Mesenchymal stem cell (in vitro differentiated cells and primary cell): ENCODE measurements at regions not wholly inside any gene's neighbourhood (a gene's known extent, or its start where the extent isn't known, plus 50 kb on each side); places are given as distances from the start of the nearest gene placed in this dataset.

ENCODE experiments used
- DNase-seq: peaks from one replicate; pipeline ENCODE4 v3.0.0-alpha.2; 2013
- H2AFZ ChIP-seq: one replicate; pipeline ENCODE4 v1.6.1; 2013; ENCODE audit warnings: low read depth, mild to moderate bottlenecking, control low read depth, inconsistent platforms, low read length, moderate library complexity
- H2AK5ac ChIP-seq: 2 replicates; pipeline ENCODE4 v1.6.1; 2013; ENCODE audit warnings: low read length, moderate library complexity, mild to moderate bottlenecking, inconsistent platforms; ENCODE audit not compliant: severe bottlenecking
- H2BK120ac ChIP-seq: one replicate; pipeline ENCODE4 v1.6.1; 2013; ENCODE audit warnings: low read depth, mild to moderate bottlenecking, inconsistent platforms, low read length, moderate library complexity
- H2BK12ac ChIP-seq, 2 experiments: one replicate each; pipeline ENCODE4 v1.6.1; 2013; ENCODE audit warnings: inconsistent platforms in 2 of 2, low read length in 2 of 2, mild to moderate bottlenecking in 2 of 2, moderate library complexity in 2 of 2, control low read depth in 1 of 2
- H2BK15ac ChIP-seq: one replicate; pipeline ENCODE4 v1.6.1; 2013; ENCODE audit warnings: mild to moderate bottlenecking, low read depth, inconsistent platforms; ENCODE audit not compliant: poor library complexity, severe bottlenecking
- H2BK5ac ChIP-seq: 2 replicates; pipeline ENCODE4 v1.6.1; 2013; ENCODE audit warnings: low read depth, mild to moderate bottlenecking, low read length, control low read depth, inconsistent platforms; ENCODE audit not compliant: poor library complexity, severe bottlenecking
- H3K14ac ChIP-seq, 2 experiments: one replicate each; pipeline ENCODE4 v1.6.1; 2013; ENCODE audit warnings: inconsistent platforms in 2 of 2, low read length in 2 of 2, control low read depth in 1 of 2, mild to moderate bottlenecking in 1 of 2, moderate library complexity in 1 of 2
- H3K18ac ChIP-seq, 2 experiments: one replicate each; pipeline ENCODE4 v1.6.1; 2013; ENCODE audit warnings: inconsistent platforms in 2 of 2, low read length in 2 of 2, control low read depth in 1 of 2, low read depth in 1 of 2, mild to moderate bottlenecking in 1 of 2
- H3K23ac ChIP-seq, 2 experiments: one replicate each; pipeline ENCODE4 v1.6.1; 2013; ENCODE audit warnings: inconsistent platforms in 2 of 2, low read length in 2 of 2, mild to moderate bottlenecking in 2 of 2, moderate library complexity in 2 of 2, control low read depth in 1 of 2
- H3K27ac ChIP-seq: 2 replicates; pipeline ENCODE4 v1.5.1; 2013; ENCODE audit warnings: mild to moderate bottlenecking, moderate library complexity, low read length, control low read depth, inconsistent platforms; ENCODE audit not compliant: poor library complexity, severe bottlenecking
- H3K27me3 ChIP-seq, 2 experiments: 2 replicates each; pipeline versions ENCODE4 v1.6.1 to v1.7.0; 2013; ENCODE audit warnings: low read length in 2 of 2, mild to moderate bottlenecking in 2 of 2, moderate library complexity in 2 of 2, control low read depth in 1 of 2, inconsistent platforms in 1 of 2; ENCODE audit not compliant: control insufficient read depth in 1 of 2, insufficient read depth in 1 of 2
- H3K36me3 ChIP-seq, 2 experiments: 2 replicates each; pipeline versions ENCODE4 v1.6.1 to v1.7.0; 2013; ENCODE audit warnings: low read length in 2 of 2, control low read depth in 1 of 2, inconsistent platforms in 1 of 2, low read depth in 1 of 2, mild to moderate bottlenecking in 1 of 2; ENCODE audit not compliant: insufficient read depth in 2 of 2, control insufficient read depth in 1 of 2
- H3K4ac ChIP-seq, 2 experiments: one replicate each; pipeline ENCODE4 v1.6.1; 2013; ENCODE audit warnings: inconsistent platforms in 2 of 2, low read length in 2 of 2, mild to moderate bottlenecking in 2 of 2, moderate library complexity in 2 of 2, control low read depth in 1 of 2, low read depth in 1 of 2
- H3K4me1 ChIP-seq: 2 replicates; pipeline ENCODE4 v1.6.1; 2013; ENCODE audit warnings: low read depth, low read length, control low read depth; ENCODE audit not compliant: control insufficient read depth, insufficient read depth
- H3K4me2 ChIP-seq: 2 replicates; pipeline ENCODE4 v1.6.1; 2013; ENCODE audit warnings: low read length, mild to moderate bottlenecking, inconsistent platforms; ENCODE audit not compliant: poor library complexity, severe bottlenecking
- H3K4me3 ChIP-seq, 2 experiments: 2 replicates each; pipeline versions ENCODE4 v1.5.1 to v1.7.0; 2013; ENCODE audit warnings: low read length in 2 of 2, mild to moderate bottlenecking in 2 of 2, control low read depth in 1 of 2, low read depth in 1 of 2; ENCODE audit not compliant: insufficient read depth in 1 of 2
- H3K79me1 ChIP-seq: replicated peaks from 2 replicates; pipeline ENCODE4 v1.6.1; 2013; ENCODE audit warnings: mild to moderate bottlenecking, control low read depth, low read length, inconsistent platforms; ENCODE audit not compliant: poor library complexity, severe bottlenecking
- H3K9ac ChIP-seq: 2 replicates; pipeline ENCODE4 v1.7.0; 2013; ENCODE audit warnings: mild to moderate bottlenecking, low read length, moderate library complexity
- H3K9me3 ChIP-seq: 2 replicates; pipeline ENCODE4 v1.7.0; 2013; ENCODE audit warnings: mild to moderate bottlenecking, low read length; ENCODE audit not compliant: control insufficient read depth
- H4K8ac ChIP-seq: one replicate; pipeline ENCODE4 v1.6.1; 2013; ENCODE audit warnings: inconsistent platforms, mild to moderate bottlenecking, low read length, moderate library complexity
- H4K91ac ChIP-seq: one replicate; pipeline ENCODE4 v1.6.1; 2013; ENCODE audit warnings: mild to moderate bottlenecking, low read length, inconsistent platforms
- WGBS: methylation state at CpG from one replicate; pipeline ENCODE4 v1.1.7; 2013; ENCODE audit warnings: mixed read lengths; 5-methylcytosine and 5-hydroxymethylcytosine counted together

DNA sequence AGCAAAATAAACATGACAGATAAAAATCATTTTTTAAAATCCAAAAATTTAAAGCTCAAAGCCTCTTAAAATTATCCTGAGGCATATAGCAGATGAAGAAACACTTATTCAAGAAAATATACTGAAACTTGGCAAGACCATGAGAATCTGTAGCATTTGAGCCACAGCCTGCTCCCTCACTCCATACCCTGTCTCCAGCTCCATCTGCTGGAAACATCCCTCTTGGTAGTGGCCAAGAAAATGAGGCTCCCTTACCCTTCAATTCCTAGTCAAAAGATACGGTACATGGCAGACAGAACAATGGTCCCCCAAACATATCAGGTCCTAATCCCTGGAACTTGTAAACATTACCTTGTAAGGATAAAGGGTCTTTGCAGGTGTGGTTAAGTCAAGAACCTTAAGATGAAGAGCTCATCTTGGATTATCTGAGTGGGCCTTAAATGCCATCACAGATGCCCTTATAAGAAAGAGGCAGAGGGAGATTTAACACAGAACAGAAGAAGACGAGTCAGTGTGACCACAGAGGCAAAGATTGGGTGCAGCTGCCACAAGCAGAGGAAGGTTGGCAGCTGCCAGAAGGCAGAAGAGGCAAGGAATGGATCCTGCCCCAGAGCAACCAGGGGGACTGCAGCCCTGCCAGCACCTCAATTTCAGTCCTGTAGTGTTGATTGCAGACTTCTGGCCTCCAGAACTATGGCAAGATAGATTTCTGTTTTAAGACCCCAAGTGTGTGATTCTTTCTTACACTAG is 149.4 kb downstream of the ZNF248 start:
- no peak overlapping the region for H3K9ac ChIP-seq
- H2BK5ac ChIP-seq = no peak overlapping the region
- no peak overlapping the region for H3K23ac ChIP-seq
- no peak overlapping the region for H4K91ac ChIP-seq
- H3K27ac ChIP-seq = no peak overlapping the region
- H3K79me1 ChIP-seq = no peaks in the 10 kb centered on the region
- H2AK5ac ChIP-seq = no peak overlapping the region
- H3K4ac ChIP-seq = no peak overlapping the region
- H2BK15ac ChIP-seq = no peak overlapping the region
- H2AFZ ChIP-seq = no peak overlapping the region
- no peak overlapping the region for H2BK12ac ChIP-seq
- no peak overlapping the region for H4K8ac ChIP-seq
- 27% methylated on average over 1 of the region's 2 CpGs for WGBS
- H3K18ac ChIP-seq = no peak overlapping the region
- H3K4me3 ChIP-seq = no peak overlapping the region
- no peak for DNase-seq
- H3K36me3 ChIP-seq = no peaks in the 10 kb centered on the region
- H3K9me3 ChIP-seq = no peaks in the 10 kb centered on the region
- H3K27me3 ChIP-seq = no peaks in the 10 kb centered on the region
- no peaks in the 10 kb centered on the region for H3K4me1 ChIP-seq
- H3K4me2 ChIP-seq = no peak overlapping the region
- H2BK120ac ChIP-seq = no peak overlapping the region
- H3K14ac ChIP-seq = no peak overlapping the region

DNA sequence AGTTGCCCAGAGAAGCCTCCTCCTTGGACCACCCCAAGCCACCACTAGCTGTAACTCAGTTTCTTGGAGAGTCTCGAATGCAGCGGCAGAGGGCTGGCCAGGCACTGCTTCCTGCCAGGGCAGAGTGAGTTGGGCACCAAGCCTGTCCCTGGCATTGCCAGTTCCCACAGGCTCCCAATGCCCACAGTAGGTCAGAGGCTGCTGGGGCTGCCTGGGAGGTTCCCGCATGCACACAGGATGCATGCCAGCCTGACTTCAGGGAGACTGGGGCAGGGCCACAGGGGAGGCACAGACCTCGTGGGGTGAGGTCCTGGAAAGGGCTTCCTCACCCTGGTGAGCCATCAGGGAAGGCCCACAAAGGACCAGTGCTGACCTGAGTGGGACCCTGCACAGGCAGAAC is 152.8 kb downstream of the ZNF248 start:
- no peak overlapping the region for H3K4me3 ChIP-seq
- no peak overlapping the region for H2BK5ac ChIP-seq
- no peak overlapping the region for H2AK5ac ChIP-seq
- H4K8ac ChIP-seq = no peak overlapping the region
- no peak overlapping the region for H4K91ac ChIP-seq
- H2AFZ ChIP-seq = no peak overlapping the region
- H3K14ac ChIP-seq = no peak overlapping the region
- no peaks in the 10 kb centered on the region for H3K27me3 ChIP-seq
- no peak overlapping the region for H2BK15ac ChIP-seq
- no peak overlapping the region for H3K4me2 ChIP-seq
- no peak overlapping the region for H2BK120ac ChIP-seq
- H3K4ac ChIP-seq = no peak overlapping the region
- H3K9me3 ChIP-seq = no peaks in the 10 kb centered on the region
- H3K27ac ChIP-seq = no peak overlapping the region
- H2BK12ac ChIP-seq = no peak overlapping the region
- no peaks in the 10 kb centered on the region for H3K36me3 ChIP-seq
- no peak overlapping the region for H3K23ac ChIP-seq
- H3K9ac ChIP-seq = no peak overlapping the region
- H3K79me1 ChIP-seq = no peaks in the 10 kb centered on the region
- H3K18ac ChIP-seq = no peak overlapping the region
- WGBS = 57% methylated on average over 4 of the region's 4 CpGs
- H3K4me1 ChIP-seq = no peaks in the 10 kb centered on the region
- DNase-seq = no peak

DNA sequence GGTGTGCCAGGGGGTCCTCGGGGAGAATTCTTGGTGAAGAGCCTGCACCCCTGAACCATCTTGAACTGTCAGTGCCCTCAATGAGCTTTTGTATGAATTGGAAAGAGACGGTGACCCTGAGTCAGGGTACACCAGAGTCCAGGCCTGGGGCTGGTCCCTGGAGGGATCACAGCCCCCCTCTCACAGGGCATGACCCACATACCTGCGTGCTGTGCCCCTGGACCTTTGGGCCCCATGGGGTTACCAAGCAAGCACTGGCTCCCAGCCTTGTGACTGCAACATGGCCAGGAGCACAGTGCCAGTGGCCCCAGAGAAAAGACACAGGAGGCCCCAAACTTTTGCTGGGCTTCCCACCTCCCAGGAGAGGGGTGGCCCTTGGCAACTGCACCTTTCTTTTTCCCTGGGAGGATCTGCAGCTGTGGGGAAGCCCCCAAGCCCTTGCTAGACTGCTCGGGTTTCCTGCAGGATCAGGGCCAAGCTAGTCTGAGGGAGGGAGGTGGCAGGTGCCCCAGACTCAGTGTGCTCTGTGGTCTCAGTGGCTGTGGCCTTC is 153.5 kb downstream of the ZNF248 start:
- H4K8ac ChIP-seq = no peak overlapping the region
- H2AFZ ChIP-seq = no peak overlapping the region
- H3K4me2 ChIP-seq = no peak overlapping the region
- DNase-seq = no peak
- H3K4me3 ChIP-seq = no peak overlapping the region
- H2BK5ac ChIP-seq = no peak overlapping the region
- H2BK12ac ChIP-seq = no peak overlapping the region
- H3K36me3 ChIP-seq = no peaks in the 10 kb centered on the region
- no peak overlapping the region for H3K18ac ChIP-seq
- H2BK120ac ChIP-seq = no peak overlapping the region
- no peak overlapping the region for H3K23ac ChIP-seq
- no peak overlapping the region for H4K91ac ChIP-seq
- H3K9ac ChIP-seq = no peak overlapping the region
- no peaks in the 10 kb centered on the region for H3K4me1 ChIP-seq
- no peaks in the 10 kb centered on the region for H3K27me3 ChIP-seq
- no peaks in the 10 kb centered on the region for H3K9me3 ChIP-seq
- H3K27ac ChIP-seq = no peak overlapping the region
- no peak overlapping the region for H3K4ac ChIP-seq
- no peak overlapping the region for H2AK5ac ChIP-seq
- no peaks in the 10 kb centered on the region for H3K79me1 ChIP-seq
- WGBS = 69% methylated on average over 4 of the region's 4 CpGs
- H2BK15ac ChIP-seq = no peak overlapping the region
- no peak overlapping the region for H3K14ac ChIP-seq

DNA sequence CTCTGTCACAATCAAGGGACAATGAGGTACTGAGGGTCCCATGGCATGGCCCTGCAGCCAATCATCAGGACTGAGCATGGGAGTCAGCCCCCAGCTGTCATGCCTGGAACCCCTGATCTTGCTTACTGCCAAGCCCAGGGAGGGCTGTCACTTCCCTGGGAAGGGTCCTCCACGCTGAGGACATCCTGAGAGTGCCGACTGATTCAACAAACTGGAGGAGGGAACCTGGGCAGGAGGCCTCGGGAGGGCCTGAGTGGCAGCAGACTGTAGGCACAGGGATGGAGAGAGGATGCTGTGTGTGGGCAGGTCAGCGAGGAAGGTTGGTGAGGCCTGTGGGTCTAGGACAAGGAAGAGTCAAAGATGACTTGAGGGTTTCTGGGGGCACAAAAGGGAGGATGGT is 154.3 kb downstream of the ZNF248 start:
- H2AK5ac ChIP-seq = no peak overlapping the region
- no peak overlapping the region for H2BK15ac ChIP-seq
- H3K18ac ChIP-seq = no peak overlapping the region
- H3K4ac ChIP-seq = no peak overlapping the region
- no peak overlapping the region for H4K91ac ChIP-seq
- H3K4me2 ChIP-seq = no peak overlapping the region
- no peaks in the 10 kb centered on the region for H3K36me3 ChIP-seq
- no peak for DNase-seq
- H4K8ac ChIP-seq = no peak overlapping the region
- no peaks in the 10 kb centered on the region for H3K4me1 ChIP-seq
- no peak overlapping the region for H3K27ac ChIP-seq
- no peak overlapping the region for H3K4me3 ChIP-seq
- H2AFZ ChIP-seq = no peak overlapping the region
- H2BK120ac ChIP-seq = no peak overlapping the region
- no peak overlapping the region for H3K23ac ChIP-seq
- WGBS = 61% methylated on average over 4 of the region's 4 CpGs
- no peak overlapping the region for H3K14ac ChIP-seq
- no peak overlapping the region for H2BK12ac ChIP-seq
- H2BK5ac ChIP-seq = no peak overlapping the region
- H3K9ac ChIP-seq = no peak overlapping the region
- H3K9me3 ChIP-seq = no peaks in the 10 kb centered on the region
- H3K27me3 ChIP-seq = no peaks in the 10 kb centered on the region
- no peaks in the 10 kb centered on the region for H3K79me1 ChIP-seq
